Activated CD4-positive, alpha-beta T cell treated with anti-CD3 and anti-CD28 coated beads, Interleukin-2, amount 10 ng/mL, durations not matched to agents 24 days and 14 days (primary cell): ENCODE measurements at regions not wholly inside any gene's neighbourhood (a gene's known extent, or its start where the extent isn't known, plus 50 kb on each side); places are given as distances from the start of the nearest gene placed in this dataset.

ENCODE experiments used
- DNase-seq: peaks from one replicate; pipeline ENCODE4 v3.0.0; 2022
- H3K27ac Mint-ChIP-seq: one replicate; pipeline ENCODE4 v1.8.0; 2022; ENCODE audit warnings: mild to moderate bottlenecking, mixed read lengths
- H3K27me3 Mint-ChIP-seq: one replicate; pipeline ENCODE4 v1.8.0; 2022; ENCODE audit warnings: mixed read lengths
- H3K36me3 Mint-ChIP-seq: one replicate; pipeline ENCODE4 v1.8.0; 2022; ENCODE audit warnings: low read depth, mild to moderate bottlenecking, mixed read lengths
- H3K4me1 Mint-ChIP-seq: one replicate; pipeline ENCODE4 v1.8.0; 2021; ENCODE audit warnings: mixed read lengths
- H3K4me3 Mint-ChIP-seq: one replicate; pipeline ENCODE4 v1.8.0; 2022; ENCODE audit warnings: mild to moderate bottlenecking, moderate library complexity, mixed read lengths
- H3K9me3 Mint-ChIP-seq: one replicate; pipeline ENCODE4 v1.8.0; 2021; ENCODE audit warnings: mixed read lengths
- intact Hi-C: fragments of 100-400 bp; cut with micrococcal nuclease; formaldehyde crosslinking; loops from one replicate; pipeline ENCODE4 v1.15.1; 2023

DNA sequence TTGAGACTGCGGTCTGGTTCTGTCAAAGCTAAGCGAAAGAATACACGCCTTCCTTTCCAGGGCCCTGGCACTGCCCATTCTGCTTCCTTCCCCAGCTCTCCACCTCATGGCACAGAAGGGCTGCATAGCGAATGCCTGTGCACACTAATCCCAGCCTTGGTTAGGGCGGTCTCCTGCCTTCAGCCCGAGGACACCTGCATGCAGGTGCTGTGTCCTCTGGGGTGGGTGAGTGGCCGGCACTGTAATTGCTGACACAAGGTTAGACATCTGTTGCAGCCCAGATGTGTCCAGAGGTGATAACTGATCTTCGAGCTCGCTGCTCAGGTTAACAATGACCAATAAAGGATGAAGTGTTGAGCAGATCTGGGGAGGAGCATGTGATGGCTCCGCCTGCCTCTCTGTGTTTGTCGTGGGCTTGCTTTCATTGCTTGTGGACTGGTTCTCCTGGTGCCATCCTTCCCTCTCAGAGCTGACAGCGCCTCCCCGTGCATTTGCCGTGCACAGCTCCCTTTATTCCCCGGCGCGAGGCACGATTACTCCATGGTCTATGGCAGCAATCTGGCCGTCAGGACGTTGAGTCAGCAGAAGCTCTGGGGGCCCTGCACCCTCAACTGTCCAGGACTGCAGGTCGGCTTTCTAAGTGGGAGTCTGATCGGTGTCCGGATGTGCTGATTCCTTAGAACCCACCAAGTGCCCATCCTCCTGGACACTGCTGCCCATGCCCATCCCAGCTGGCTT, 1088.2 kb downstream of the BRD1 start:
- Mint-ChIP-seq H3K36me3 (no peaks in the 10 kb centered on the region), H3K4me3 (no peak overlapping the region), H3K4me1 (no peaks in the 10 kb centered on the region)

DNA sequence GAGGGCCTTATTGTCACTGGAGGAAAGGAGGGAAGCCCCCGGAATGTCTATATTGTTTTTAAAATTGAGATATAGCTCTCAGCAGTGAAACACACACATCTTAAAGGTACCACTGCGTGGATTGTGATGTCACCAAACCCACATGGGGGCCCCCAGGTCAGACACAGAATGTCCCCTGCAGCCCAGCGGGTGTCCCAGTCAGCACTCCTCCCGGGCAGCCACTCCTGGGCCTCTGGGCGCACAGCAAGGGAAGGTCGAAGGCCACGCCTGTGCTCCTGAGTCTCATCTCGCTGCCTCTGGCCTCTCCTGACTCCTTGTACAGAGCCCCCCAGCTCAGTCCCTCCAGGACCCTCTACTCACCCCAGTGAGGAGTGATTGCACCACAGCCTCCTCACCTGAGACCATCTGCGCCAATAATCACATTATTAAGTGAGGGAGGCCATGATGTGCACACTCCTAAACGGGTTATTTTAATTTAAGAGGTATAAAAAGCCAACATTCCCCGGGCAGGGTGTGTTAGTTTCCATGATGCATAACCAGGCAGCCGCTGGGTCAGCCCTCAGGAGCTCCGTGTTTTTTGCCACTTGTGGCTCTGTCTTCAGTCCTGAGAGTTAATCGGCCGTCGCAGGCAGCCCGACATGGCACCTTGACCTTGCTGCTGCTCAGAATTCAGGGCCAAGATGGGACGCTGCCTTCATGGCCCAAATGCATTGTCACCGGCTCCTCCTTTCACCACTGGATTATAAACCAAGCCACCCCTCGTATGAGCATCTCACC, 1089.3 kb downstream of the BRD1 start:
- intact Hi-C loops: no loop called here
- no peak overlapping the region for H3K27ac Mint-ChIP-seq
- no peak overlapping the region for H3K4me3 Mint-ChIP-seq
- no peaks in the 10 kb centered on the region for H3K27me3 Mint-ChIP-seq
- DNase-seq: no peak
- H3K4me1 Mint-ChIP-seq: no peaks in the 10 kb centered on the region
- no peaks in the 10 kb centered on the region for H3K9me3 Mint-ChIP-seq
- no peaks in the 10 kb centered on the region for H3K36me3 Mint-ChIP-seq

More for the DNA sequence above, 1088.2 kb downstream of the BRD1 start:
- intact Hi-C loops: no loop called here
- Mint-ChIP-seq H3K27ac (no peak overlapping the region), H3K27me3 (no peaks in the 10 kb centered on the region), H3K9me3 (no peaks in the 10 kb centered on the region)
- no peak for DNase-seq

DNA sequence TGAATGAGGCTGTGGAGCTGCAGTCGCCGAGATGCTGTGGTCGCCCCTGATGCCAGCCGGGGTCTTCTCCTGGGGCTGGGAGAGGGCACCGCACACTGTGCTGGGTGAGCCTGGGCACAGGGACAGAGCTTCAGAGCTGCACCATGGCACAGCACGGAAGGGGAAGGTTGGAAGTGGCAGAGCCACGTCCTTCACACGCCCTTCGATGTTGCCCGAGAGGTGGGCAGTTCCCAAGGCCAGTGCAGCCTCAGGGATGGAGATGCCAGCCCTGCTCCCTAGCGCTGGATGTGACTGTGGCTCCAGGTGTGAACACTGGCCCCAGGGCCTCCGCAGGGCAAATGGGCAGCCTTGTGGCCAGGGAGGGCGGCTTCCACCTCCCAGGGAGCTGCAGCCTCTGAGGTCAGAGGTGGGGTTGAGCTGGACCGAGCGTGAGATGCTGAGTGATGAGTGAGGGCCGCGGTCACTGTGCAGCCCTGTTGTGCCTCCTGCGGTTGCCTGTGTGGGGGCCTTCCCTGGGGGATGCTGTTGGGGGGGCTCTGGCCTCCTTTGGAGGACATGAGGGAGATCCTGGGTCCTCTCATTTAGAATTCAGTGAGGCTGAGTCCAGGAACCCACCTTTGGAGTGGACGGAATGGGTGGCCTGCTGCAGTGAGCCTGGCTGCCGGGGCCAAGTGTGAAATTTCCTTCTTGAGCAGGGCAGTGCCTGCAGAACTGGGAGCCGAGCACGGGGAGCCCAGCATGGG, 1090.0 kb downstream of the BRD1 start:
- no peak overlapping the region for H3K27ac Mint-ChIP-seq
- intact Hi-C loops: no loop called here
- no peak for DNase-seq
- no peaks in the 10 kb centered on the region for H3K9me3 Mint-ChIP-seq
- H3K36me3 Mint-ChIP-seq: no peaks in the 10 kb centered on the region
- no peaks in the 10 kb centered on the region for H3K27me3 Mint-ChIP-seq
- H3K4me1 Mint-ChIP-seq: no peaks in the 10 kb centered on the region
- H3K4me3 Mint-ChIP-seq: no peak overlapping the region

DNA sequence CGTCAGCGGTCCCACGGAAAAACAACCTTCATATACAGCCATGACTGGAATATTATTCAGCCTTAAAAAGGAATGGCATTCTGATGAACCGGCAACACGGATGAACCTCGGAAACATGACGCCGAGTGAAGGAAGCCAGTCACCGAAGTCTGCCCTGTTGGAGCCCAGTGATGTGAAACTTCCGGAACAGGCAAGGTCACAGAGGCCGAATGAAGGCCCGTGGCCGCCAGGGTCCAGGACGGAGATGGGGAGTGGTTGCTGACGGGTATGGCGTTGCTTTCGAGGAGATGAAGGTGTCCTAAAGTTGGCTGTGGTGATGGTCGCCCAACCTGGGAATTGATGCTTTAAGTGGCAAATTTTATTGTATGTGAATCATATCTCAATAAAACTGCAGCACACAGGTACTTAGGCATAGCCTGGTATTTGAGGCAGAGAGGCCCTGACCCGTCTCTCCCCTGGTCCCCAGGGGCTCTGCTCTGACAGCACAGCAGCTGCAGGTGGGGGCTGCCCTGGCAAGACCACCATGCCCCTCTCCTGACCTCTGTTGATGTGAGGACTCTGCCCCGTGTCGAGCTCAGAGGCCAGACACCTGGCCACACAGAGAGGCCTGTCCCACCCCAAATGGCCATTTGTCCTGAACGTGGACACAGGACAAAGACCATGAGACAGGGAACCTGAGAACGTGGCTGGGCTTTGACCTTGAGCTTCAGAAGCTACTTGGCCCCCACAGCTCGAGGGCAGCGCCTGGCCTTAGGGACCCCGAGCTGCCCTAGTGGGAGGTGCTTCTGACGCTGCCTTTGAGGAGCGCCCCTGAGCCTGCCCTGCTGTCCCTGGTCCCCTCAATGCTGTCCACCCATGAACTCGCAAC, 1090.8 kb downstream of the BRD1 start:
- no peaks in the 10 kb centered on the region for H3K36me3 Mint-ChIP-seq
- no peaks in the 10 kb centered on the region for H3K27me3 Mint-ChIP-seq
- H3K9me3 Mint-ChIP-seq: no peaks in the 10 kb centered on the region
- intact Hi-C loops: no loop called here
- no peak overlapping the region for H3K4me3 Mint-ChIP-seq
- H3K27ac Mint-ChIP-seq: no peak overlapping the region
- no peaks in the 10 kb centered on the region for H3K4me1 Mint-ChIP-seq
- no peak for DNase-seq

DNA sequence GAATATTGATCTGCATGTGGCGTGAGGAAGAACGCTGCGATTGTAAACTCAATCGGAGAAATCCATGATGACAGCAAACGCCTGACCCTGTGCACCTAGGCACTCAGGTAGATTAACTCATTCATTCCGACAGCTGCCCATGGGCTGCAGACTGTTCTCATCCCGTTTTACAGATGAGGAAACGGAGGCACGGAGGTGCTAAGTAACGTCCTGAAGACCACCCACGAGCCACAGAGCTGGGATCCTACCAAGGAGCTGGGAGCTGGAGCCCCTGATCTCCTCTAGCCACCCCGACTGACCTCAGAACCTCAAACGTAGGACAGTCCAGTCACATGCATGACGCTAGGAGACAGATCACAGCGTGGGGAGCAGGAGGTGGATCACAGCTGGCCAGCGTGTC, 1092.7 kb downstream of the BRD1 start:
- no peaks in the 10 kb centered on the region for H3K4me1 Mint-ChIP-seq
- no peak for DNase-seq
- no peaks in the 10 kb centered on the region for H3K27me3 Mint-ChIP-seq
- no peaks in the 10 kb centered on the region for H3K36me3 Mint-ChIP-seq
- H3K4me3 Mint-ChIP-seq: no peak overlapping the region
- H3K9me3 Mint-ChIP-seq: no peaks in the 10 kb centered on the region
- intact Hi-C loops: no loop called here
- no peak overlapping the region for H3K27ac Mint-ChIP-seq

DNA sequence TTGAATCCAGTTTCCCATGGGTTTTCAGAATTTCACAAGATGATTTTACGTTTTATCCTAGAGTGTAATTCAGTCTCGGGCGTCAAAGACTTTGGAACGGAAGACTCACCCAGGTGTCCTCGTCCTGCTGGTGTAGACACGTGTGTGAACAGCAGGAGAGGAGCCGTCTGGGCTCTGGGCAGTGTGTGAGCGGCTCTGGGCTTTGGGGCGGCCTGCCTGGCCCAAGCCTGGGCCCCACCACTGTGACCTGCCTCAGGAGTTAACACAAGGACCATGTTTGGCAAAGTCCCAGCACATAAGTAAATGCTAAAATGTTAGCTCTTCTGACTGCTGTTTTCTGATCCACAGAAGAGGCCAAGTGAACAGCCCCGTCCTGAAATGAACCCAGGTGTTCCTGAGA, 1093.3 kb downstream of the BRD1 start:
- H3K27ac Mint-ChIP-seq: no peak overlapping the region
- no peak for DNase-seq
- no peaks in the 10 kb centered on the region for H3K9me3 Mint-ChIP-seq
- no peak overlapping the region for H3K4me3 Mint-ChIP-seq
- no peaks in the 10 kb centered on the region for H3K27me3 Mint-ChIP-seq
- H3K36me3 Mint-ChIP-seq: no peaks in the 10 kb centered on the region
- intact Hi-C loops: no loop called here
- no peaks in the 10 kb centered on the region for H3K4me1 Mint-ChIP-seq

DNA sequence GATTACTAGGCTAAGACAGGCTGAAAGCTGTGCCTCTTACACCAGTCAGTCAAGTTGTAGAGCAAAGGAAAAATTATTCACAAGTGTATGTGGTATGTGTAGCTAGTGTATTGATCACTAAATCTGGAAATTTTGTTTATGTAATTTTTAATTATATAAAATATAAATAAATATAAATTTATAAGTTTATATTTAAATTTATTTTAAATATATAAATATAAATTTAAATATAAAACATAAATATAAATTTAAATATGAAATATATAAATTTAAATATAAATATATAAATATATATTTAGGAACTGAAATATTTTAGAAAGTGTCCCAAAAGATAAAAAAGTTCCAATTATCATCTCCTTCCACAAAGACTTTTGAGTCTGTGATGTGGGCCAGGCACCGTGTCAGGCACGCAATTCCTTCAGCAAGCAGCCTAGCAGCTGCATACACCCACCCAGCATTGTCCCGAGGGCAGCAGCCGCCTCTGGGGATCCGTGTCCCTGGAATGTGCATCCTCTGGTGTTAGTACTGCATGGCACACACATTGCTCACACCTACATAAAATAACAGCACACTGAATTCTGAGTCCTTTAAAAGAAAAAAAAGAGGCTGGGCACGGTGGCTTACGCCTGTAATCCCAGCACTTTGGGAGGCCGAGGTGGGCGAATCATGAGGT, 1098.0 kb downstream of the BRD1 start:
- Mint-ChIP-seq H3K27me3 (no peaks in the 10 kb centered on the region), H3K27ac (no peak overlapping the region), H3K9me3 (peaks cover 7% of the 10 kb centered on the region), H3K4me1 (no peaks in the 10 kb centered on the region), H3K4me3 (no peak overlapping the region), H3K36me3 (no peaks in the 10 kb centered on the region)
- intact Hi-C loops: no loop called here
- DNase-seq: no peak

DNA sequence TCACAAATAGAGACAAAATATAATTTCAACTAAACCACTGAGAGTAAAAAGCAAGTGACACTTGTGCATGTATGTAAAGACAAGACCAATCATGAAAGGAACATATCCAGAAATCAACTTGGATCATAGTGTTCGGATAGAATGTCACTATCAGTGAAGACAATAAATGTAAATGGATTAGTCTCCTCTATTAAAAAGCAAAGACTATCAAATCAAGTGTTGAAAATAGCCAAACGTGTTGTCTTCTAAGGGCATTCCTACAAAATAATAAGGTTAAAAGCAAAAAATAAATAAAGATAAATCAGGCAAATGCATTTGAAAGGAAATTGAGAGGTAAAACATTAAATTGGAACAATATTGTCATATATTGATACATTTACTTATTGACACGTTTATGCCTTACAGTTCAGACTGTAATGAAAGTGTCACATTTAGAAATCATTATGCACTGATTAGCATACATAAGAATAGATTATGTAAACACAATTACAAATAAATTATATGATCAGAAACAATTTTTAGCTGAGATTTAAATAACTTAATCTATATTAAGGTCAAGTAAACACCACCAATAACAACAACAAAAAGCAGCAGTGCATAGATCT, 1100.1 kb downstream of the BRD1 start:
- DNase-seq: no peak
- Mint-ChIP-seq H3K27me3 (no peaks in the 10 kb centered on the region), H3K4me3 (no peak overlapping the region), H3K4me1 (no peaks in the 10 kb centered on the region), H3K36me3 (no peaks in the 10 kb centered on the region), H3K9me3 (peaks cover 7% of the 10 kb centered on the region), H3K27ac (no peak overlapping the region)
- intact Hi-C loops: no loop called here

DNA sequence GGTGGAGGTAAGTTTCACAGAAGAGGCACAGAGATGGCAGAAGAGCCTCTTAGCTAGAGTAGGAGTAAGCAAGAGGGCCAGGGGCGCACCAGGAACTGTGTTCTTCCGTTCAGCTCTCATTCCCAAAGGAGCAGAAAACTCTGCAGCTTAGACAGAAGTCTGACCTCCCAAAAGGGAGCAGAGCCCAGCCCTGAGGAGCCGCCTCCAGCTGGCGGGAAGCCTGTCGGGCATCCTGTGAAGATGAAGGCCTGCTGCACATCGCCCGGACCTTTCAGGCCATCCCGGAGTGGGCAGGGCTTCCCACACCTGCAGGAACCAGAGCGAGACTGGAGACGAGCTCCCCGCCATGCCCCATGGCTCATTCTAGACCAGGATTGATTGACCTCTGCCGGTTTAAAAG, 1102.8 kb downstream of the BRD1 start:
- Mint-ChIP-seq H3K4me3 (no peak overlapping the region), H3K4me1 (no peaks in the 10 kb centered on the region), H3K9me3 (peaks cover 7% of the 10 kb centered on the region), H3K36me3 (no peaks in the 10 kb centered on the region), H3K27ac (no peak overlapping the region), H3K27me3 (no peaks in the 10 kb centered on the region)
- DNase-seq: no peak
- intact Hi-C loops: no loop called here

DNA sequence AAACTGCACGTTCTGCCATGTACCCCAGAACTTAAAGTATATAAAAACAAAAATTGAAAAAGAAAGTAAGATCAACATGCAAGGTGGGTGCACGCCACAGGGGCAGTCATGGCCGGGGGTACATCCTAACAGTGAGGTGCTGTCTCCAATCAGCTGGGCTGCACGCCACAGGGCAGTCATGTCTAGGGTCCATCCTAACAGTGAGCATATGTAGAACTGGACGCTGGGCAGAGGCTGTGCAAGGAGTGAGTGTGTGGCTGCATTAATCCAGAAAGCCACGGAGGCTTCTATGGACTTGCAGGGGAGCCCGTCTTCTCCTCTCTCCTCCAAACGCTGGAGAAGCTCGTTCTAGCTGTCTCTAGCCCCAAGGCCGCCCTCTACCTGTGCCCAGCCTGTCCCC, 1105.0 kb downstream of the BRD1 start:
- Mint-ChIP-seq H3K4me3 (no peak overlapping the region), H3K9me3 (peaks cover 7% of the 10 kb centered on the region), H3K27ac (no peak overlapping the region), H3K27me3 (no peaks in the 10 kb centered on the region), H3K4me1 (no peaks in the 10 kb centered on the region), H3K36me3 (no peaks in the 10 kb centered on the region)
- no peak for DNase-seq
- intact Hi-C loops: no loop called here

DNA sequence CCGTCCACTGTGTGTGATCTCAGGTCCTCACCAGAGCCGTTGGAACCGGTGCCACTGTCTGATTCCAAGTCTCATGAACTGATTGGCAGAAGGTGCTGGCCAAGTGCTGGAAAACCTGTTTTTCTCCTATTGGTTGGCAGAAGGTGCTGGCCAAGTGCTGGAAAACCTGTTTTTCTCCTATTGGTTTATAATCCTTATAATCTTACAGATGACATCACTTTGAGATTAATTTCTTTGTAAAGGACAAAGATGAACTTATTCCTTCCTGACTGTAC, 1106.3 kb downstream of the BRD1 start:
- H3K4me3 Mint-ChIP-seq: no peak overlapping the region
- no peaks in the 10 kb centered on the region for H3K27me3 Mint-ChIP-seq
- H3K9me3 Mint-ChIP-seq: no peaks in the 10 kb centered on the region
- no peaks in the 10 kb centered on the region for H3K4me1 Mint-ChIP-seq
- no peaks in the 10 kb centered on the region for H3K36me3 Mint-ChIP-seq
- H3K27ac Mint-ChIP-seq: no peak overlapping the region
- intact Hi-C loops: no loop called here
- DNase-seq: no peak

DNA sequence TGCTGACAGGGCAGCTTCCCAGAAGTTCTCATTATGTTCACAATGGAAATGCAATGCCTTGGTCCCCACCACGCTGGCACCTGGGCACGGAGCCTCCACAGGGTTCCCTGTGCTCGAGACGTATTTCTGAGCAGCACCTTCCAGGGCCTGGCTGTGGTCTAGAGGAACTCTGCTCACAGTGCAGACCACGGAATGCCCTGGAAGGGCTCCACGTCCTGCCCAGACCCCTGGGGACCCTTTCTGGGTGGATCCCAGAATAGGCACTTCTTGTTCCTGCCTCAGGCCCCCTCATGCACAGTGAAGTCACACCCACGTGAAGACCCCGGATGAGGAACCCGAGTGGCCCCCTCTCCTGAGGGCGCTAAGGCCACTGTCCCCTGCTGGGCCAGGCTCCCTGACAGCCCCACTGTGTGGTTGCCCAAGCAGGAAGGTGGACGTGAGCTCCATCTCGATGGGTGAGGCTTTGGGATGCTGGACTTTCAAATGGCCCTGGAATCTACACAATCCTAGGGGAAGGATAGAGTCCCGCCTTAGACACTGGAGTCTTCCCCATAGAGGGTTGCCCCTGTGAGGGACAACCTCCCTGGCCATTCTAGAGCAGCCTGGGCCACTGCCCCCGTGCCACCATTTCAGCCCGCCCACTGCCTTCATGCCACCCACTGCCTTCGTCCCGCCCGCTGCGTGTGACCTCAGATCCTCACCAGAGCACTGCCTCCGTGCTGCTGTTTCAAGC, 1106.8 kb downstream of the BRD1 start:
- intact Hi-C loops: no loop called here
- DNase-seq: no peak
- Mint-ChIP-seq H3K36me3 (no peaks in the 10 kb centered on the region), H3K4me3 (no peak overlapping the region), H3K4me1 (no peaks in the 10 kb centered on the region), H3K27me3 (no peaks in the 10 kb centered on the region), H3K9me3 (peaks cover 3% of the 10 kb centered on the region), H3K27ac (no peak overlapping the region)
